Breast epithelium (tissue), 3 donors: ENCODE measurements at regions not wholly inside any gene's neighbourhood (a gene's known extent, or its start where the extent isn't known, plus 50 kb on each side); places are given as distances from the start of the nearest gene placed in this dataset.

ENCODE experiments used
- CTCF ChIP-seq, 3 donors: fragments of 450-650 bp; IDR thresholded peaks; one replicate each; pipeline ENCODE4 v1.5.1; 2016 to 2017; ENCODE audit warnings: antibody characterized with exemption in 3 of 3, mild to moderate bottlenecking in 3 of 3, moderate library complexity in 3 of 3
- POLR2A ChIP-seq: fragments of 450-650 bp; IDR thresholded peaks from one replicate; pipeline ENCODE4 v1.6.1; 2016; ENCODE audit warnings: antibody characterized with exemption, mild to moderate bottlenecking, moderate library complexity
- POLR2AphosphoS5 ChIP-seq, 3 donors: sonication (generic); formaldehyde crosslinking; IDR thresholded peaks; one replicate each; pipeline ENCODE4 v1.6.1; 2017; ENCODE audit warnings: antibody characterized with exemption in 3 of 3

GRCh38 chr9:65405253-65405652, 120.2 kb upstream of the FOXD4L5 start:
- TF ChIP-seq CTCF (IDR thresholded peaks at IDR 0.05) (no peak), POLR2A (no peak), POLR2AphosphoS5 (IDR thresholded peaks at IDR 0.05) (no peak)
